Neural progenitor cell (in vitro differentiated cells): ENCODE measurements at regions not wholly inside any gene's neighbourhood (a gene's known extent, or its start where the extent isn't known, plus 50 kb on each side); places are given as distances from the start of the nearest gene placed in this dataset.

Experiments used
- DNase-seq: peaks from one replicate; pipeline ENCODE4 v3.0.0-alpha.2; 2016; ENCODE audit warnings: low spot score
- H2AFZ ChIP-seq: fragments of 200-600 bp; sonication (generic); replicated peaks from 2 replicates; pipeline ENCODE4 v1.6.1; 2016; ENCODE audit warnings: antibody characterized with exemption
- H3F3A ChIP-seq: fragments of 200-600 bp; sonication (generic); 2 replicates; pipeline ENCODE4 v1.6.1; 2016; ENCODE audit warnings: antibody characterized with exemption, low read depth
- H3K27ac ChIP-seq: fragments of 200-600 bp; sonication (generic); 2 replicates; pipeline ENCODE4 v1.5.1; 2016; ENCODE audit warnings: mild to moderate bottlenecking
- H3K27me3 ChIP-seq: fragments of 200-600 bp; sonication (generic); 2 replicates; pipeline ENCODE4 v1.6.1; 2016; ENCODE audit warnings: mild to moderate bottlenecking, moderate library complexity
- H3K36me3 ChIP-seq: fragments of 200-600 bp; sonication (generic); 2 replicates; pipeline ENCODE4 v1.5.1; 2016
- H3K4me1 ChIP-seq: fragments of 200-600 bp; sonication (generic); 2 replicates; pipeline ENCODE4 v1.6.1; 2016; ENCODE audit warnings: mixed run types
- H3K4me2 ChIP-seq: fragments of 200-600 bp; sonication (generic); 2 replicates; pipeline ENCODE4 v1.6.1; 2016
- H3K4me3 ChIP-seq: fragments of 200-600 bp; sonication (generic); 2 replicates; pipeline ENCODE4 v1.5.1; 2016
- H3K79me2 ChIP-seq: fragments of 200-600 bp; sonication (generic); 2 replicates; pipeline ENCODE4 v1.6.1; 2016; ENCODE audit warnings: low read depth
- H3K9ac ChIP-seq: fragments of 200-600 bp; sonication (generic); 2 replicates; pipeline ENCODE4 v1.6.1; 2016
- H3K9me3 ChIP-seq: fragments of 200-600 bp; sonication (generic); 2 replicates; pipeline ENCODE4 v1.5.1; 2016; ENCODE audit warnings: low read depth
- H4K20me1 ChIP-seq: fragments of 200-600 bp; sonication (generic); 2 replicates; pipeline ENCODE4 v1.6.1; 2016; ENCODE audit warnings: low read depth
- H3K27ac Mint-ChIP-seq: 3 replicates; pipeline ENCODE4 v1.8.0; 2021; ENCODE audit warnings: mixed read lengths
- H3K27me3 Mint-ChIP-seq: 2 replicates; pipeline ENCODE4 v1.8.0; 2022; ENCODE audit warnings: low read depth, mild to moderate bottlenecking, inconsistent platforms, moderate library complexity, mixed read lengths; ENCODE audit not compliant: insufficient read depth
- H3K36me3 Mint-ChIP-seq: 3 replicates; pipeline ENCODE4 v1.8.0; 2021; ENCODE audit warnings: mixed read lengths
- H3K4me1 Mint-ChIP-seq: 3 replicates; pipeline ENCODE4 v1.8.0; 2021; ENCODE audit warnings: mixed read lengths
- H3K4me3 Mint-ChIP-seq: 3 replicates; pipeline ENCODE4 v1.8.0; 2021; ENCODE audit warnings: mild to moderate bottlenecking, moderate library complexity, mixed read lengths
- H3K9me3 Mint-ChIP-seq: 3 replicates; pipeline ENCODE4 v1.8.0; 2020; ENCODE audit warnings: mixed read lengths
- EZH2 ChIP-seq: fragments of 200-600 bp; sonication (generic); IDR thresholded peaks from 2 replicates; pipeline ENCODE4 v1.6.1; 2017; ENCODE audit warnings: antibody characterized with exemption, mild to moderate bottlenecking, moderate library complexity
- EZH2phosphoT487 ChIP-seq: fragments of 200-600 bp; sonication (generic); IDR thresholded peaks from 2 replicates; pipeline ENCODE4 v1.6.1; 2017; ENCODE audit warnings: antibody characterized with exemption
- TF ChIP-seq, protein P1 (sequence below): fragments of 200-600 bp; sonication (generic); IDR thresholded peaks from 2 replicates; pipeline ENCODE4 v1.5.1; 2017; ENCODE audit warnings: antibody characterized with exemption, mild to moderate bottlenecking

DNA sequence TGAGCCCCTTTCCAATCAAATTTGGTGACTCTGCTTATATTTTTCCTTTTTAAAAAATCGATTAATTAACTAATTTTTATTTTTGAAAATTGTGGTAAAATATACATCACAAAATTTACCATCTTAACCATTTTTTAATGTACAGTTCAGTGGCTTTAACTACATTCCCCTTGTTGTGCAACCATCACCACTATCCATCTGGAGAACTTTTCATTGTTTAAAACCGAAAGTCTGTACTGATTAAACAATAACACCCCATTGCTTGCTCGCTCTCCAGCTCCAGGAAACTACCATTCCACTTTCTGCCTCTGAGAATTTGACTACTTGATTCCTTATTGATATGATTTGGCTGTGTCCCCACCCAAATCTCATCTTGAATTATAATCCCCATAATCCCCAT is 283.4 kb downstream of the C12orf75 start:
- Mint-ChIP-seq H3K27me3 (no peaks in the 10 kb centered on the region), H3K27ac (no peak overlapping the region), H3K9me3 (peaks cover 9% of the 10 kb centered on the region), H3K36me3 (no peaks in the 10 kb centered on the region), H3K4me3 (no peak overlapping the region), H3K4me1 (peaks cover 7% of the 10 kb centered on the region)
- Histone ChIP-seq H3K27me3 (no peaks in the 10 kb centered on the region), H3K4me2 (no peak overlapping the region), H3K27ac (no peak overlapping the region), H3K4me3 (no peak overlapping the region), H3K9ac (no peak overlapping the region), H2AFZ (no peak overlapping the region), H4K20me1 (no peaks in the 10 kb centered on the region), H3K36me3 (no peaks in the 10 kb centered on the region), H3K79me2 (no peaks in the 10 kb centered on the region), H3K9me3 (no peaks in the 10 kb centered on the region), H3K4me1 (peaks cover 5% of the 10 kb centered on the region), H3F3A (no peaks in the 10 kb centered on the region)
- no peak for DNase-seq
- TF ChIP-seq EZH2 (no peak), EZH2phosphoT487 (no peak)
- TF ChIP-seq, protein P1, sequence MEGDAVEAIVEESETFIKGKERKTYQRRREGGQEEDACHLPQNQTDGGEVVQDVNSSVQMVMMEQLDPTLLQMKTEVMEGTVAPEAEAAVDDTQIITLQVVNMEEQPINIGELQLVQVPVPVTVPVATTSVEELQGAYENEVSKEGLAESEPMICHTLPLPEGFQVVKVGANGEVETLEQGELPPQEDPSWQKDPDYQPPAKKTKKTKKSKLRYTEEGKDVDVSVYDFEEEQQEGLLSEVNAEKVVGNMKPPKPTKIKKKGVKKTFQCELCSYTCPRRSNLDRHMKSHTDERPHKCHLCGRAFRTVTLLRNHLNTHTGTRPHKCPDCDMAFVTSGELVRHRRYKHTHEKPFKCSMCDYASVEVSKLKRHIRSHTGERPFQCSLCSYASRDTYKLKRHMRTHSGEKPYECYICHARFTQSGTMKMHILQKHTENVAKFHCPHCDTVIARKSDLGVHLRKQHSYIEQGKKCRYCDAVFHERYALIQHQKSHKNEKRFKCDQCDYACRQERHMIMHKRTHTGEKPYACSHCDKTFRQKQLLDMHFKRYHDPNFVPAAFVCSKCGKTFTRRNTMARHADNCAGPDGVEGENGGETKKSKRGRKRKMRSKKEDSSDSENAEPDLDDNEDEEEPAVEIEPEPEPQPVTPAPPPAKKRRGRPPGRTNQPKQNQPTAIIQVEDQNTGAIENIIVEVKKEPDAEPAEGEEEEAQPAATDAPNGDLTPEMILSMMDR, result no peak

DNA sequence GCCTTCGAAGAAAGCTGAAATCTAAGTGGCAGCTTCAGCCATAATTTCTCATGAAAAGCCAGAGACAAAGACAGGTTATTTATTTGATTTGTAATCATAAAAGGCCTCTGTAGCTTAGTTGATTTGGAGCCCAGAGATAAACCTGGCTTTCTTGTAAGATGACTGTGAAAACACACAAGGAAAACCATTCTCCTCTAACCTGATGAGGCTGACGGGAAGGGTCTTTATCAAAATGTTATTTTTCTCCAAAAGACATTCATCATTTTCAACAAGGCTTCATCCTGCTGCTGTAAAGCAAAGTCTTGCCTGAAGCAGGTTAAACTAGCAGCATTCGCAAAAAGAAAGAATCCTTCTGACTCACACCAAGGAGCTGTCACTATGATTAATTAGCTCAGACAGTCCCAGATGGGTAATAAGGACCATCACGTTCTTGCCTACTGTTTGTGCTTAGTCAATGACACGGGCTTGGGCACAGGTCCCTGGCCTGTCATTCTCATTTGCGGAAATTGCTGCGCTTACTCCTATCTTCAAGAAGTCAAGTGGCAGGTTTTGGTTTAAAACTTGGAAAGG is 286.6 kb downstream of the C12orf75 start:
- H3K27ac Mint-ChIP-seq, result no peak overlapping the region
- TF ChIP-seq, protein P1, result no peak
- TF ChIP-seq EZH2phosphoT487, result no peak
- no peak for TF ChIP-seq EZH2
- peaks cover 15% of the 10 kb centered on the region for H3K9me3 Mint-ChIP-seq
- H4K20me1 ChIP-seq, result no peaks in the 10 kb centered on the region
- H3K36me3 ChIP-seq, result no peaks in the 10 kb centered on the region
- H3K27me3 ChIP-seq, result no peaks in the 10 kb centered on the region
- no peak overlapping the region for H3K27ac ChIP-seq
- no peak overlapping the region for H3K4me3 ChIP-seq
- H3K36me3 Mint-ChIP-seq, result no peaks in the 10 kb centered on the region
- H3K4me2 ChIP-seq, result no peak overlapping the region
- H3K4me1 Mint-ChIP-seq, result peaks cover 10% of the 10 kb centered on the region
- no peaks in the 10 kb centered on the region for H3K9me3 ChIP-seq
- DNase-seq, result no peak
- peak overlapping the region; percentile 20 for H2AFZ ChIP-seq
- no peaks in the 10 kb centered on the region for H3K79me2 ChIP-seq
- no peak overlapping the region for H3K9ac ChIP-seq
- peaks cover 6% of the 10 kb centered on the region for H3K4me1 ChIP-seq
- no peak overlapping the region for H3K4me3 Mint-ChIP-seq
- H3K27me3 Mint-ChIP-seq, result no peaks in the 10 kb centered on the region
- no peaks in the 10 kb centered on the region for H3F3A ChIP-seq

DNA sequence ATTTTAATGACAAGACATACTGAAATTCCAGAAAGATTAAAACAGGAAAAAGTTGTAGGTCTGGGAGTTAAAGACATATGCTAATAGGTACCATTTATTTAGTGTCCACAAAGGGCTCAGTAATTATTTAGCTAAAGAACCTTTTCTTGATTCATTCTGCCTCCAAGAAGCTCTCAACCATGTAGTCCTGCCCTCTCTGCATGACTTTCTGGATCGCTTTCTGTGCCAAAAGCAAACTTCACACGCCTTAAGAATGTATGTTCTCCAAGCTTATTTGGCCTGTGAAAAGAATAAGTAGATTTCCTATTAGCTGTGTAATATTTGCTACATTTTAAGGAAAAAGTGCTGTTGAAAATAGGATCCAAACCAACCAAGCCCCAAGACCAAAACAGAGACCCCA is 291.7 kb downstream of the C12orf75 start:
- DNase-seq, result no peak
- H3K9ac ChIP-seq, result no peak overlapping the region
- H3K27ac Mint-ChIP-seq, result peak overlapping the region; percentile 18
- no peak overlapping the region for H2AFZ ChIP-seq
- H3K36me3 Mint-ChIP-seq, result no peaks in the 10 kb centered on the region
- no peak overlapping the region for H3K4me3 ChIP-seq
- H3K4me2 ChIP-seq, result peak overlapping the region; percentile 44
- no peaks in the 10 kb centered on the region for H4K20me1 ChIP-seq
- H3K27me3 ChIP-seq, result no peaks in the 10 kb centered on the region
- no peaks in the 10 kb centered on the region for H3K27me3 Mint-ChIP-seq
- H3K27ac ChIP-seq, result no peak overlapping the region
- no peak for TF ChIP-seq EZH2
- no peaks in the 10 kb centered on the region for H3K36me3 ChIP-seq
- H3K4me3 Mint-ChIP-seq, result no peak overlapping the region
- H3K9me3 Mint-ChIP-seq, result peaks cover 18% of the 10 kb centered on the region
- peaks cover 26% of the 10 kb centered on the region for H3K4me1 Mint-ChIP-seq
- peaks cover 15% of the 10 kb centered on the region for H3K4me1 ChIP-seq
- no peaks in the 10 kb centered on the region for H3K79me2 ChIP-seq
- H3F3A ChIP-seq, result no peaks in the 10 kb centered on the region
- no peaks in the 10 kb centered on the region for H3K9me3 ChIP-seq

DNA sequence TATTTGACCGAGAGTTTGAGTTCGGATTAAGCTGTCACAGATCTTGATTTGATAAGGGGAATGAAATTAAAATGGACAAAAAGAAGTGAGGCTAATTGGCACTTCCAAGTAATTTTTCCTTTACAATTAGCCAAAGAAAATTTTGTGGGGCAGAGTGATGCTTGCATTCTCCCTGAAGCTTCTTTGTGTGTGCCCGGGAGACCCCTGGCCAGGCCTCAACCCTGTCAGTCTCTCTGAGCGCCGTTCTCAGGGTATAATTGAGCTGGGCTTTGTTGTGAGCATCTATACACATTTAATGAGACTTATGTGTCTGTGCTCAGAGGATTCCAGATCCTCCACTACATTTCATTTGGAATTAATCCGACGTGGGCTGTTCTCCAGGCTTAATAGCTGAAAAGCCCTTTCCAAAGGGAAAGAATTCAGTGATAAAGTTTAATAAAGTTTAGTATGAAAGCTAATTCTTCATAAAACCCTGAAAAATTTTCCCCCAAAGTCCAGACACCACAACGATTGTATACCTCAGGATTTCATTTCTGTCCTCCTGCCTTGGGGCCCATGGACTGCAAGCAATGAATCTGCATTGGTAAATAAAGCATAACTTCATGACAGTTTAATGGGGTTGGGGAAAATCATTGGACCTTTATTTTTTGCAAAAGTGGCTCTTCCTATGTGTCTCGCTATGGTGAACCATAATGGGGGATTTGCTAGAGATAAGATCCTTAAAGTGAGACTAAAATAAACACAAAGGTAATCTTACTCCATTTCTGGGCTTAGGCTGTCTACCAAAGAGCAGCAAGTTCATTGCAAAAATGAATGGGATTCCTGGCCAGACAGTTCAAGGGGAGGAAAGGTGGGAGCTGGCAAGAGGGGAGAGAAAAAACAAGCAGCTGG is 292.6 kb downstream of the C12orf75 start:
- Mint-ChIP-seq H3K9me3 (peaks cover 21% of the 10 kb centered on the region), H3K4me3 (no peak overlapping the region), H3K27me3 (no peaks in the 10 kb centered on the region), H3K36me3 (peaks cover 2% of the 10 kb centered on the region), H3K27ac (peak overlapping the region; percentile 74), H3K4me1 (peaks cover 31% of the 10 kb centered on the region)
- Histone ChIP-seq H3K27me3 (no peaks in the 10 kb centered on the region), H3K9ac (no peak overlapping the region), H3K9me3 (no peaks in the 10 kb centered on the region), H2AFZ (no peak overlapping the region), H3K4me3 (no peak overlapping the region), H3K36me3 (no peaks in the 10 kb centered on the region), H4K20me1 (no peaks in the 10 kb centered on the region), H3F3A (peaks cover 4% of the 10 kb centered on the region), H3K4me1 (peaks cover 18% of the 10 kb centered on the region), H3K4me2 (peak overlapping the region; percentile 44), H3K27ac (no peak overlapping the region), H3K79me2 (no peaks in the 10 kb centered on the region)
- peak; percentile 37 for TF ChIP-seq EZH2phosphoT487
- TF ChIP-seq, protein P1, result no peak
- TF ChIP-seq EZH2, result no peak
- peak; percentile 63 for DNase-seq
